ELR (cell line): ENCODE measurements at regions not wholly inside any gene's neighbourhood (a gene's known extent, or its start where the extent isn't known, plus 50 kb on each side); places are given as distances from the start of the nearest gene placed in this dataset.
"Not testable (repeated sequence)": the region's sequence is repeated elsewhere in the genome, so short reads cannot be mapped to it uniquely, and the experiment has no call there.

Experiments
- DNase-seq: peaks from one replicate; pipeline ENCODE4 v3.0.0-alpha.2; 2015; ENCODE audit warnings: low read depth

DNA sequence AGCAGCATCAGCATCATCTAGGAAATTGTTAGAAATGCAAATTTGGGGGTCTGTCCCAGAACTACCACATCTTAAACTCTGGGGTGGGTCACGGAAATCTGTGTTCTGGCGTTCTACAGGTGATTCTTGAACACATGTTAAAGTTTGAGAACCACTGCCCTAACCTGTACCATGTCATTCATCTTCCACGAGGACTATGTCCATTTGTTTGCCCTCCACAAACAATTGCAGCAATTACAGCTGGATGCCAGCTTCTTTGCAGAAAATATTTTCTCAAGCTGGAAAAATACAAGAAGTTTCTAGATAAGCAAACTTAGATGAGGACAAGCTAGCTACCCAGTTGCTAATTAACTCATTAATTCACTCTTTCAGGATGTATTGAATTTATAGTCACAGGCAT, 54.1 kb downstream of the MAFB start:
- DNase-seq, result no peak

DNA sequence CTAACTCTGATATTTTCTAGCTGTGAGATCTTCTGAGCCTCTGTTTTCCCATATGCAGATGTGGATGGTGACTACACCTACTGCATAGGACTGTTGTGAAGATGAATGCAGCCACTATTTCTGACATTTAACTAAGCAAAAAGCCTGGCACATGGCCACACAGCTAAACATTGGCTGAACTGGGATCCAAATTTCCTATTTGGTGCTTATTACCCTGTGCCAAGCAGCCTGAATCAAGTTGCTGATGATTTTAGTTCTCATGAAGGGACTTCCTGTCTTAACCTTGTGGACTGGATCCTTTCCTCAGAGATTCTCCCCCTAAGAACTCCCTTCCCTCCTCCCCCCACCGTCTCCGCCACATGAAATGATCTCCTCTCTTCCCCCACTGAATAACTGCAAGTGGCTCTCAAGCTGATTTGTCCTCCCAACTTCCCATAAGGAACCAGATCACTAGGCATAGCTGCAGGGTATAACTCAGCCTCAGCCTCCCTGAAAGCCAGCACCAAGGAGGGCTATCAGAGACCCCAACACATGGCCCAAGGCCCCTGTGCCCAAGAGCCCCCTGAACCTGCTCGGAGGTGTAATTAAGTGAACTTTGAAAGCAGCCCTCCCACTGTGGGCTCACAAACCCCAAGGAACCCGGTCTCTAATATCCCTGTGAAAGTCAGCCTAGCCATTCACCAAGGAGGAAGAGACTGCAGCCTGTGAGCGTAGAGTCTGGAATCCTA, 55.7 kb downstream of the MAFB start:
- DNase-seq, result no peak

DNA sequence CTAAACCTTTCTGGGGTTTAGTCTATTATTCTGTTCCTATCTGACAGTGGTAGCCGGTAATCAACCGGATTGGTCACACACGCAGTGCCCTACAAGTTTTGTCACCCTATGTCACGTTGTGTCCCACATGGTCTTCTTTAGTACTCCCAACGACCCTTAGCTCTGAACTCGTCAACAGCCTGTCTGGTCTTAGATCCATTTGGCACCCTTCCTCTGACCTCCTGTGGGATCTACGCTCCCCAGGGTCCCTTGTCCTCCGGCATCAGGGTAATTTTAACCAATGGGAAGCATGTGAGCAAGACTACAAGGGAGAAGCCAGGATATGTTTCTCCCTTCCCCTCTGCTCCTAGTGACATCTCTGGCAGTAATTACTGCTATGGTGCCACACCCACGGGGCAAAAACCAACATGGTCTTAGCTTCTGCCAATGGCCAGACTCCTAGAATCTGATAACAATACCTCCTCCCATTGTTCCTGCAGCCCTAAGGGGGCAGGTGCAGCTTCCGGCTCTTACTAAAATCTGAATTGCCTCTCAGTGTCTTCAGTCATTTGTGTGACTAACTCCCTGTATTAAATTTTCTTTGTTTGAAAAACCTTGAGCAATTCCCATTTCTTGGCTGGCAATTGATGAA, 56.6 kb downstream of the MAFB start:
- no peak for DNase-seq

DNA sequence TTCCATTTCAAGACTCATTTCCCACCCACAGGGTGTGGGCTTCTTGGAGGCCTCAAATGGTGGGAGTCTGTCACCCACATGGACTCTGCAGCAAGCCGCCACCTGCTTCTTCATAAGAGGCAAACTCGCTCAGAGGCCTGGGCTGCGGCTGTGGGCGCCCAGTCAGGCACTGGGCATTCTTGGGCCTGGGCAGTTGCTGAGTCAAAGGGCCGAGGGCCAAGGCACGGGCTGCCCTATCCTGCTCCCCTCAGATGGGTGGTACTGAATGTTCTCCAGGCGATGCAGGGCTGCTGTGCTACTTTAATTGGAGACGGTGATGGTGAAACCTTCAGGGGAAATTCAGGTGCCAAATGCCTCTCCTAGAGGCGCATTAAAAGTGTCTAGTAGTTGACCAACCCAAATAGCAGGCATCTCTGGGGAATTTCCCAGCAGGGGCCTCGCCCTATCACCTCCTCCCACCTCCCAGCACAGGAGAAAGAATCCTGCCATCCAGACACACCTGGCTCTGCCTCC, 57.9 kb downstream of the MAFB start:
- no peak for DNase-seq

DNA sequence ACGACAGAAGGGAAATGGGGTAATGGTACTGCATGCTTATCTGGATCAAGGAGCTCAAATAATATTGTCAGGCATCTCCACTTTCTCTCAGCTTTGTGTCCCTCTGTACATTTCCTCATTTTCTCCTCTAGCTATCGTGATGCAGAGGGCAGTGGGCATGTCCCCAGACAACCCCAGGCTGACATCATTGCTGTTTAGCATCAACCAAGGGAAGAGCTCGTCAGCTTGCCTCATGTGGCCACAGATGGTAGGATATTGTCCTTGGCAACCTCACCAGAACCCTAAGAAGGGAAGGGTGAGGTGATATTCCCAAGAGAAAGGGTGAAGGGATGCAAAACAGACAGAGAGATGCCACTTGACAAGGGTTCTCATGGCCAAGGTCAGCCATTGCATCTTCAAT, 58.3 kb downstream of the MAFB start:
- no peak for DNase-seq

DNA sequence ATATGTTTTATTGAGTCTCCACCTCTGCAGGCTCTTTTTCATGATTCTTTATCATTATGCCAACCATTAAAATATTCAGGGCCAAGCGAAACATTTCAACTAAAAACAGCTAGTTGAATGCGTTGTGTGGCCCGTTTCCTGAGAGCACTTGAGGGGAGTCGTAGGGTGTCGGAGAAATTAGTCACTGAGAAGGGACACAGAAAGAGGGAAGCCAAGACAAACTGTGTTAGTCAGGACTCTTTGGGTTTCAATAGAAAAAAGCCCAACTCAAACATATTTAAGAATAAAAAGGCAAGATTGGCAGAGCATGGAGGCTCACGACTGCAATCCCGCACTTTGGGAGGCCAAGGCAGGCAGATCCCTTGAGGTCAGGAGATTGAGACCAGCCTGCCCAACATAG, 58.9 kb downstream of the MAFB start:
- DNase-seq, result no peak

DNA sequence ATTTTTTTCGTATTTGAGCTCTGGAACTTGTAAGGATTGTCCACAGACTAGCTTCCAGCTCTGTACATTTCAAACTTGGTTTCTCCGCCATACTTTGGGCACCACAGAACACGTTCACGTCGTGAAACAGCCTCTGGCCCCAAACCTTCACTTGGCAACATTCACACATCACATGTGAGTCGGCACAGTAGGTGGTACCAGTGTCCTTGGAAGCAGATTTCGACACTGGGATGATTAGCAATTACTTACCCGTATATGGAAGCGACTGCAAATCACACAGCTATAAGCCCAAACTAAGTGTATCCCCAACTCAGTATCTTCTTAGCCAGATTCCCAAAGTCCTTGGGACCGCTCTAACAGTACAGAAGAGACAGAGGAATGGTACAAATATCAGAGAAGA, 60.2 kb downstream of the MAFB start:
- no peak for DNase-seq

DNA sequence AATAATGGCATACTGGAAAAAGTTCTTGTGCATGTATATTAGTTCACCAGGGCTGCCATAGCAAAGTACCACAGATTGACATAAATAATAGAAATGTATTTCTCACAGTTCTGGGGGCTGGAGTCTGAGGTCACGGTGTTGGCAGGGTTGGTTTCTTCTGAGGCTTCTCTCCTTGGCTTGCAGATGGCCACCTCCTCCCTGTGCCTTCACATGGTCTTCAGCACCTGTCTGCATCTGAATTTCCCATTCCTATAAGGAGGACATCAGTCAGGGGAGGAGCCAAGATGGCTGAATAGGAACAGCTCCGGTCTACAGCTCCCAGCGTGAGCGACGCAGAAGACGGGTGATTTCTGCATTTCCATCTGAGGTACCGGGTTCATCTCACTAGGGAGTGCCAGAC, 70.0 kb downstream of the MAFB start:
- not testable (repeated sequence) for DNase-seq

DNA sequence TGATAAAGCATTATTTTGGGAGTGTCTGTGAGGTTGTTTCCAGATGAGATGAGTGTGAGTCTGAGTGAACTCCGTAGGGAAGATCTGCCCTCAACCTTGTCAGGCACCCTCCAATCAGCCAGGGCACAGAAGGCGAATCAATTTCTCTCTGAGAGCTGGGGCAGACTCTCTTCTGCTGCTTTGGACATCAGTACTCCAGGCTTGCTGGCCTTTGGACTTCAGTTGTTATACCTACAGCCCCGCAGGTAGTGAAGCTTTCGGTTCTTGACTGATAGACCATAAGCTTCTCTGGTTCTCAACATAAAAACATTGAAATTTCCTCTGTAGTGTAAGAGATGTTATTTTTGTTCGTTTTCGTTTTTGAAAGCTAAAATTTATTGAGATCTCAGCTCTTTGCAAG, 71.4 kb downstream of the MAFB start:
- DNase-seq, result no peak

DNA sequence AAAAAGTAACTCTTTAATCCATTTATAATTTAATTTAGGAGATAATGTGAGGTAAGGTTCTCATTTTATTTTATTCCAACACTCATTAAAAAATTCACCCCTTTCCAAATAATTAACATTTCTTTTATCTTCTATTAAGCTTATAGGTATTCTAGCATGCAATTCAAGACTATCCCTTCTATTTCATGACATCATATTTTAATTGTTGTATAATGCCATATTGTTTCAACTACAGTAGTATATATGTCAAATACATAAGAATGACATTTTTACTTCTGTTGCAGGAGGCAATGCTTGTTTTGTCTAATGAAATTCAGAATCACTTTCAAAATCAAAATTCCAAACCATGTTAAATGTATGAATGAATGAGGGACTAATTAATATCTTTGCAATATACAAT, 76.2 kb downstream of the MAFB start:
- DNase-seq, result no peak

DNA sequence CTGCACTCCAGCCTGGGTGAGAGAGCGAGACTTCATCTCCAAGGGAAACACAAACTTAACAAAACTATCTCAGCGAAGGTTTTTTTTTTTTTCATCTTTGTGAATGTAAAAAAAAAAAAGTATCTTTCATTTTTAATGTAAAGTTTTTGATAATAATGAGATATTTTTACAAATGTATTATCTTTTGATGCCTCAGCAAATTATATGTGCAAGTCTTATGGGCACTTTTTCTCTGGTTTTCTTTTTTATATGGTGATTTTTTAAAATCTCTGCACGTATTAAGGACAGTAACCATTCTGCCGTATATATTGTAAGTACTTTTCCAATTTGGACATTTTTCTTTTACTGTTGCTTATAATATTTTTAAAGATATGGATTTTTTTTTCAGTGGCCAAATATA, 76.8 kb downstream of the MAFB start:
- no peak for DNase-seq

DNA sequence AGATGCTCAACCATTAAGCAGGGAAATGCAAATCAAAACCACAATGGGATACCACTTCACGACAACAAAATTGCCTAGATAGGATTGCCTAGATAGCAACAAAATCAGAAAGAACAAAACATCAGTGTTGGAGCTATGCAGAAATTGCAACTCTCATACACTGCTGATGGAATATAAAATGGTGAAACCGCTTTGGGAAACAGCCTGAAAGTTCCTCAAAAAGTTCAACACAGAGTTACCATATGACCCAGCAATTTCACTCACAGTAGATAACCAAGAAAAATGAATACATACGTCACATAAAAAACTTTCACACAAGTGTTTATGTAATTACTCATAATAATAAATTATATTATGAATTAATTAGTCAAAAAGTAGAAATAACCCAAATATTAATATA, 78.3 kb downstream of the MAFB start:
- no peak for DNase-seq

DNA sequence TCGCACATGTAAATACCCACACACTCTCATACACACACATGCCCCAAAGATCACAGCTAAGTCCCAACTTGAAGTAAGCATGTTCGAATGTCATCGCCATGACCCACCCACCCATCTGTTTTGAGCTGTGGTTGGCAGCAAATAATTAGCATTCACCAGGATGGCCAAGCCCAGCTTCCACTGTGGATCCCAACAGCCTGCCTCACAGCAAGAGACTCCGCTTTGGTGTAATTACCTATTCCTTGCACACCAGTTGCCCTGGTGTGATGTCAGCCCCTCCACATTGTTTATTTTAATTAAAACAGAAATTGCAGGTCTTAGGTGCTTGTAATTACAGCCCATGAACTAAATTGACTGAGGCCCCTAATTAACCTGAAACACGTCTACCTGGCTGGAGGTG, 81.1 kb downstream of the MAFB start:
- DNase-seq, result no peak

DNA sequence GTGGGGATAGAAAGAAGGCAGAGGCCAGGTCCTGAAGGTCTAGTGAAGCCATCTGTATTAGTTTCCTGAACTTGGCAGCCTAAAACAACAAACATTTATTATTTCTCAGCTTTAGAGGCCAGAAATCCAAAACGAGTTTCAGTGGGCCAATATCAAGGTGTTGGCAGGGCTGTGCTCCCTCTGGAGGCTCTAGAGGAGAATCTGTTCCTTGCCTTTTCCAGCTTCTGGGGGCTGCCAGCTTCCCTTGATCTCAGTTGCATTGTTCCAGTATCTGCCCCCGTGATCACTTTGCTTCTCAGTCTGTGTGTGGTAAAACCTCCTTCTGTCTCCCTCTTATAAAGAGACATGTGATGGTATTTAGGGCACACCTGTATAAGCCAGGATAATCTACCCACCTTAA, 82.4 kb downstream of the MAFB start:
- DNase-seq, result no peak

DNA sequence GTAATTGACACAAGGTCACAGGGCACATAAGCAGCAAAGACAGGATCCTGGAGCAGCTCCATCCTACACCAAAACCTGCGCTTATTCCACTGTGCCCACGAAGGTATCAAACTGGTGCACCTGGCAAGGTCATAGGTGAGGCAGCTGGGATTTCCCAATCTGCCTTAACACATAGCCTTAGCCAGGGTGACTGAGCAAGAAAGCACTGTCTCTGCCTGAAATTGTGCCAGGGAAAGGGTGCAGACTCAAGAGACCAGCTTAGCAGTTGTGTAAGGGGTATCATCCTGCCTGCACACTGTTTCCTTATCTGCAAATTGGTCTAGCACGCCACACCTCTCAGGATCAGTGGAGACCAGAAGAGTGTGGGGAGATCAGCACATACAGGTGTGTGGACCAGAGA, 82.8 kb downstream of the MAFB start:
- DNase-seq, result no peak

DNA sequence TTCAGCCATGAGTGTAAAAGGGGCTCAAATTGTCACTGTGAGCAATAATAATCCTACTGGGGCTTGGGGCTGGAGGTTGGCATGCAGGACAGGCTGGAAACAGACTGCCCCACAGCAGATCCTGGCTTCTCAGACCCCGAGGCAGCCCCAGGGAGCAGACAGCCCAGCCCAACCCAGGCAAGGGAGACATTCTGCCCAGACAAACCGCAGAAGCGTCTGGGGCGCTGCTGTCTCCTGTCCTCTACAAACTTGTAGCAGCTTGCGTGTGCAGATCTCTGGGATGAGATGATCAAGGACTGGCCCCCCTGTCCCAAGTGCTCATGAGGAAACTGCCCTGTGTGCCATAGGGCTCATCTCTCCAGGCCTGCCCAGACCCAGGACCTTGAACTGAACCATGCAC, 84.6 kb downstream of the MAFB start:
- DNase-seq, result no peak

DNA sequence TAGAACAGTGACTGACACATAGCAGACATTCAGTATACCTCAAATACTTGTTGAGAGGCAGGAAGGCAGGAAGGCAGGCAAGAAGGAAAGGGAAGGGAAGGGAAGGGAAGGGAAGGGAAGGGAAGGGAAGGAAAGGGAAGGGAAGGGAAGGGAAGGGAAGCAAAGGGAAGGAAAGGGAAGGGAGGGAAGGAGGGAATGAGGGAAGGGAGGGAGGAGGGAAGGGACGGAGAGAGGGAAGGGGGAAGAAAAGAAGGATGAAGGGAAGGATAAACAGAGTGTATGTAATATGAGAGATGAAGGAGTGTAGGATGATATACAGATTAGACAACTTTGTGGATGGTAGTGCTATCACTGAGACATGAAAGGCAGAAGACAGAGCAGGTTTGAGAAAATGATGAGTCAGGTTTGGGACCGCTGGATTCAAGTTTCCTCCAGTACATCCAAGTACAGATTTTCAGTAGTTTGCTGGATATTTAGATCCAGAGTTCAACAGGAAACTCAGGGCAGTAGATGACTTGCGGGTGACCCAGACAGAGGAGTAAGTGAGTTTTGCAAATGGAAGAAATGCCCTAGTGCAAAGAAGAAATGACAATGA, 85.9 kb downstream of the MAFB start:
- no peak for DNase-seq

DNA sequence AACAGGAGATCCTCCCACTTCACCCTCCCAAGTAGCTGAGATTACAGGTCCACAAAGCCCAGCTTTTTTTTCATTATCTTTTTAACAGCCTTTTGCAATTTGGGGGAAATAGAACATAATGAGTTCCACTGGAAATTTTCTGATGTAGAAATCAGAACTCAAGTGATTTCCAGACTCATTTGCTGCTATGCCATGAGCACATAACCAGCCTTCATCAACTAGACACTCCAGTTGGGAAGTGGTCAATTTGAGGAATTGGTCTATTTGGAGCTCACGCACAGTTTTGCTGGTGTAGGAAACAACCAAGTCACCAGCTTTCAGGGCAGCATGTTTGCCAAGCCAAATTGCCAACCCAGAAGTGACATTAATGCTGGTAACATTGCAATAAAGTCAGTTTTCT, 86.7 kb downstream of the MAFB start:
- DNase-seq, result no peak

DNA sequence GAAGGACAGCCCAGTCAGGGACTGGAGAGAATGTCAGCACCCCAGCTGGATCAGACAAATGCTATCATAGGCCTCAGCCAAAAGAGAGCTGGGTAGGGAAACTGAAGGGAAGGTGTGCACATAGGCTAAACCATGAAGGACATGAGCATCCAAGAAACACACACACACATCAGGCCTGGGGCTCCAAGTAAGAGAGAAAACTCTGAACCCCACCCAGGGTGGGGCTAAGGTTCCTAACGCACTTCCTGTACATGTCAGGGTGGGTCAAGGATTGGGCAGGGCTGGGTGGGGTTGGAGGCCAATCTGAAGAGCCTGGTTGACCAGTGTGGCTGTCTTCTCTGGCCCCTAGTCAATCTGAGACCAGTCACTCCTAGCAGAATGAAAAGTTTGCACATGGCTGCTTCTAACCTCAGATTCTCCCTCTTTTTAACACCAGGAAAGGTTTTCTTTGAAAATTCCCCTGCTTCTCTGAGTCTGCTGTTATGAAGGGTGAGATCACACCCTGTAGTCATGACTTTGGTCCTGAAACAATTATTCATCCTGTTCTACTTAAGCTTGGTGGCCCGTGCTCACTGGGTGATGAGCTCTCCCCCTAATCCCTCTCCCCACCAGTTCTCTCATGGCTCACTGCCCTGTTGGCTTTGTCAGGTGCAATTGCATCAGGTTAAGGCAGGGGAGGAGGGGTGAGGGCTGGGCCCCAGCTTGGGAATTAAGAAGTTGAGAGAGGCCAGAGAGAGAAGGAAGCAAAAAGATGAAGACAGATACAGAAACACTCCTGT, 88.4 kb downstream of the MAFB start:
- DNase-seq, result no peak

DNA sequence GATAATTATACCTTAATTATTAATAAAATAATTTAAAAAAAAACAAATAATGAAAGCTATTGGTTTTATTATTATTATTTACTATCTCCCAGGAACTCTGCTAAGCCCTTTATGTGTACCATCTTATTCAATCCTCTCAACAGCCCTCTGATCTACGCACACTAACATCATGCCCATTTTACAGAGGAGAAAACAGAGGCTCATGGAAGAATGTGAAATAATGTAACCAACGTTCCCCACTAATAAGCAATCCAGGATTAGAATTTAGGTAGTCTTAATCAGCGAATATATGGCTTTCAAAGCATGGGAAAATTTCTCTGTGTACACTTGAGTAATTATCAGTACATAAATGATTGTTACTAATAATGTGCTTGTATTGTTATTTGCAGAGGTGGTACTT, 89.0 kb downstream of the MAFB start:
- DNase-seq, result no peak

DNA sequence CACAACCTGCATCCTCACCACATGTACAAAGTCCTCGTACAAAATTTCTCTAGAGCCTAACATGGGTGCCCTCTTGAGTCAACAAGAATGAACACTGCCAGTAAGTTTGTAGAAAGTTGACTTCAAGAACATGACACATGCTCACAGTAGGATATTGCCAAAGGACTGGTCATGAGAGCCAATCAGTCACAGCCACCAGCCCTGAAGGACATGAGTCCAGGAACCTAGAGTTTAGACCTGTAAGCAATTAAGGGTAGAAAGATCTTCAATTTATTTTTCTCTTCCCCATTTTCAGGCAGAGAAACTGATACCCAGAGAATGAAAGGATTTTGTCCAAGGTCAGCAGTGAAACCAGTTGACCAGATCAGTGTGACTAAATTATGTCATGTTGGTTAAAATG, 96.1 kb downstream of the MAFB start:
- no peak for DNase-seq

DNA sequence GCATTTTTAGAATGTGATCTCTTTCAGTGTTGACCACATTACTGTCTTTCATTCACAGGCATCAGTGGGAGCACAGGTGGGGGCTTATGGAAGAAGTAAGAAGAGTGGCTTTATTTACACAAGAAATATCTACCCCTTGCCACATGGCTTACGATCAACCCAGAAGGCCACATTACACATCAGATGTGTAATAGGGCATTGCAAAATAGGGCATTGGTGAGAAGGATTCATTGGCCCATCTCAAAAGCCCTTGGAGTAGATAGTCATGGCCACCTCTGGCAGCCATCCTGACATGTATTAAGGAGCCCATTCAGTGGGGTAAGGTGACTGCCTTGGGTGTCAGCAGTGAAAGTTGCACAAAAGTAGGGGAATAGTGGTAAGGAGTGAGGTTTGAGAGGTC, 97.5 kb downstream of the MAFB start:
- DNase-seq, result no peak

DNA sequence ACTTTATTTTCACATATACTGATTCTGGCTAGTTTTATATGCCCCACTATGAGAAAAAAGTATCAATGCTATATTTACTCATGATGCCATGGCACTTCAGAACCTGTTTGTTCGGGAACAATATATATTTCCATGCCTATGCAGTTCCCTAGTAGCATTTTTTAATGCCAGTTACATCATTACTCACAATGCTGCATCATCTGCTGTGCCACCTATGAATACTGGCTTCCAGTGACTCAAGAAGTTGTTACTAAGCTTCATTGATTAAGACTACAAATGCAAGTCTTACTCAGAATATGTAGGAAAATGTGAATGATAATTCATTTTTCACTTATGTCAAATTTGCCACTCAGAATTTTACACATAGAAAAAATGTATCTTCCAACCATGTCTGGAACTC, 97.9 kb downstream of the MAFB start:
- no peak for DNase-seq
